Ascending aorta (tissue), 2 donors: ENCODE measurements at regions not wholly inside any gene's neighbourhood (a gene's known extent, or its start where the extent isn't known, plus 50 kb on each side); places are given as distances from the start of the nearest gene placed in this dataset.
A peak's percentile ranks its signal among the peaks of the same experiment; 100 is the strongest.

ENCODE experiments used
- DNase-seq, 2 donors: peaks; one replicate each; pipeline ENCODE4 v3.0.0-alpha.2; 2019; ENCODE audit warnings: low spot score in 2 of 2
- H3K27ac ChIP-seq, 2 donors: fragments of 200-600 bp; sonication (generic); one replicate each; pipeline ENCODE4 v1.5.1; 2016 to 2017; ENCODE audit warnings: mild to moderate bottlenecking in 1 of 2
- H3K27me3 ChIP-seq: fragments of 200-600 bp; sonication (generic); one replicate; pipeline ENCODE4 v1.5.1; 2017
- H3K36me3 ChIP-seq, 2 donors: fragments of 200-600 bp; sonication (generic); one replicate each; pipeline ENCODE4 v1.5.1; 2016
- H3K4me1 ChIP-seq, 2 donors: fragments of 200-600 bp; sonication (generic); one replicate each; pipeline ENCODE4 v1.5.1; 2016 to 2017; ENCODE audit warnings: mild to moderate bottlenecking in 1 of 2
- H3K4me3 ChIP-seq, 2 donors: fragments of 200-600 bp; sonication (generic); one replicate each; pipeline ENCODE4 v1.5.1; 2016 to 2017; ENCODE audit warnings: mild to moderate bottlenecking in 1 of 2
- H3K9me3 ChIP-seq, 2 donors: fragments of 200-600 bp; sonication (generic); one replicate each; pipeline ENCODE4 v1.5.1; 2016
- intact Hi-C: fragments of 100-400 bp; cut with DNase I; formaldehyde crosslinking; loops from one replicate; pipeline ENCODE4 v1.15.1; 2023
- TF ChIP-seq, protein P1 (sequence below), 3 experiments: fragments of 200-600 bp in 2 of 3; fragments of 450-650 bp in 1 of 3; sonication (generic) in 2 of 3; IDR thresholded peaks; one replicate each; pipeline ENCODE4 v1.5.1; 2016 to 2019; ENCODE audit warnings: antibody characterized with exemption in 3 of 3, mild to moderate bottlenecking in 1 of 3, moderate library complexity in 1 of 3

DNA sequence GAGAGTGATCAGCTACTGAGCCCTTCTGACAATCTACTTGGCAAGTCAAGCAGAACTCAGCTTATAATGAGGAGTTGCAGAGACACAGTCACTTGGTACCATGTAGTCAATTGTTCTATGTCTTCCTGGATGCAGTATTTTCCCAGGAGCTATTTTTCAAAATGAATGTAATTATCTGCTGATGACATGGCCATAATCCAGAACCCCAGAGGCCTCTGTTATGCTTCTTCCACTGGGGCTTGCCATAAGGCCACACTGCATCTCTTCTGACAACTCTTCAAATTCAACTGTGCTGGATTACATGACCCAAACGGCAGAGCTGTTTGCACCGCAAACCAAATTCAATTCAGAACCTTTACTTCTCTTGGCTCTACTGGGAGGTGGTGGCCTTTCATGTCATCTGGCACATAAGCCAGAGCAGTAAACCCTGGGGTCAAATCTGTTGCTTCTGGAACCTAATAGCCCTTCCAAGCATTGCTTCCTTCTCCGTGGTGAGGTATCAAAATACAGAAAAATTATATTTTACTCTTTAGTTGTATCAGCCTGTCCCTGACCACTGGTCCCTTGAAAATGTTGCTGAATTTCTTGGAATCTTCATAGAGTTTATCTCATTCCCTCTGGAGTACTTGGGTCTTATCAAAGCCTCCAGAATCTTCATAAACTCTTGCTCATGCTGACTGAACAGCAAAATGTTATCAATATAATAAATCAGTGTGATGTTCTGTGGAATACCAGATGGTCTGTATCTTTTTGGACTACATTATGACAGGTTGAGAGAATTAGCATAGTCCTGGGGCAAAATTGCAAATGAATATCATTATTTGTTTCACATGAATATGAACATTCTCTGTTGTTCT, 79.4 kb upstream of the DCN start:
- intact Hi-C loops: no loop called here
- DNase-seq: no peak
- Histone ChIP-seq H3K27me3 (no peaks in the 10 kb centered on the region), H3K27ac (no peak overlapping the region), H3K36me3 (no peaks in the 10 kb centered on the region), H3K9me3 (no peaks in the 10 kb centered on the region), H3K4me1 (no peaks in the 10 kb centered on the region), H3K4me3 (no peak overlapping the region)
- TF ChIP-seq, protein P1, sequence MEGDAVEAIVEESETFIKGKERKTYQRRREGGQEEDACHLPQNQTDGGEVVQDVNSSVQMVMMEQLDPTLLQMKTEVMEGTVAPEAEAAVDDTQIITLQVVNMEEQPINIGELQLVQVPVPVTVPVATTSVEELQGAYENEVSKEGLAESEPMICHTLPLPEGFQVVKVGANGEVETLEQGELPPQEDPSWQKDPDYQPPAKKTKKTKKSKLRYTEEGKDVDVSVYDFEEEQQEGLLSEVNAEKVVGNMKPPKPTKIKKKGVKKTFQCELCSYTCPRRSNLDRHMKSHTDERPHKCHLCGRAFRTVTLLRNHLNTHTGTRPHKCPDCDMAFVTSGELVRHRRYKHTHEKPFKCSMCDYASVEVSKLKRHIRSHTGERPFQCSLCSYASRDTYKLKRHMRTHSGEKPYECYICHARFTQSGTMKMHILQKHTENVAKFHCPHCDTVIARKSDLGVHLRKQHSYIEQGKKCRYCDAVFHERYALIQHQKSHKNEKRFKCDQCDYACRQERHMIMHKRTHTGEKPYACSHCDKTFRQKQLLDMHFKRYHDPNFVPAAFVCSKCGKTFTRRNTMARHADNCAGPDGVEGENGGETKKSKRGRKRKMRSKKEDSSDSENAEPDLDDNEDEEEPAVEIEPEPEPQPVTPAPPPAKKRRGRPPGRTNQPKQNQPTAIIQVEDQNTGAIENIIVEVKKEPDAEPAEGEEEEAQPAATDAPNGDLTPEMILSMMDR (IDR thresholded peaks at IDR 0.05): no peak

DNA sequence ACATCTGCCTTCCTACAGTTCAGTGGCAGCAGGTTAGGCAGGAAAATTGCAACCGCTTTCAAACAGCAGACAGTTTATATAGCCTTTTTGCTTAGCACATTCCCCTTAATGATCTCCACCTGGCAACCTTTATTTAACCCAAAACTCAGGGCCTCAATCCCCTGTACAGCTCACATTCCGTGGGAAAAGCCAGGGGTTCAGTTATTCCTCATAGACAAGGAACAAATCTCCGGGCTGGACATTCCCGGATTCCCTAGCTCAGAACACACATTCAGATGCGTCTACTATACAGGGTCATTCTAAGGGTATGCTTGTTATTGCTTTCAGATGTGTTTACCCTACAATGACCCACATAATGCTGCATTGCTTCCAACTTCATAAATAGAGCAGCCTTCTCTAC, 73.8 kb upstream of the DCN start:
- no peak overlapping the region for H3K27ac ChIP-seq
- H3K4me1 ChIP-seq: no peaks in the 10 kb centered on the region
- no peaks in the 10 kb centered on the region for H3K27me3 ChIP-seq
- DNase-seq: no peak
- TF ChIP-seq, protein P1 (IDR thresholded peaks at IDR 0.05): no peak
- intact Hi-C loops: no loop called here
- H3K4me3 ChIP-seq: no peak overlapping the region
- no peaks in the 10 kb centered on the region for H3K36me3 ChIP-seq
- H3K9me3 ChIP-seq: no peaks in the 10 kb centered on the region

DNA sequence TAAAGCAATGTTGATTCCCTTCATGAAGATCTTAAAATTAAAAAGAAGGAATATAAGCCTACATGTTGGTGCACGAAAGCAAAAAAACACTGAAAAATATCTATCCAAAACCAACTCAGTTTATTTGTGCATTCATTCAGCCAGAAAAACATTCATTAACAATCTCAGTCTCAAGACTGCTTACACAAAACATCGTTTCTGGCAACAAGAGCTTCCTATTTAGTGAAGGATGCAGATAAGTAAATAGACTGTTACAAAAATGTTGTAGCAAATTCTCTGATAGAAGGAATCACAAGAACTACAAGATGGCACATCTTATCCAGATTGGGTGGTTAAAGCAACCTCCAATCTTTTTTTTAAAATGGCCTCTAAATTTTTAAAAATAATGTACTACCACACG, 69.7 kb upstream of the DCN start:
- TF ChIP-seq, protein P1 (IDR thresholded peaks at IDR 0.05): no peak
- intact Hi-C loops: no loop called here

DNA sequence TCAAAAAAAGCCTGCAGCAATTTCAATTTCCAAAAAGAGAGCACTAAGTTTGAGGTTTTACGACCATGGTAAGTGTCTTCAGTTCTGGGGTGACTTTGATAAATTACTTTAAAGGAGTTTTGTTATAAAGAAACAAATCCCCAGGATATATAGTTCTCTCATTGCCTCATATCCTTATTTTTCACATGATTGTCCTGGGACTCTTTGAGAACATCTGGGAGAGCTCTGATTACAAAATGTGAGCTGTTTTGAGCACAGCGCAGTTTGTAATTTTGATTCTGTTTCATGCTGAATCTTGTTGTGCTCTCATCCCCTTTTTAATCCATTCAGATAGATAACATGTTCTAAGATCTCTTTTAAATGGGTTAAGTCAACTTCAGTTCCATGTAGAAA, 67.7 kb upstream of the DCN start:
- Histone ChIP-seq H3K27me3 (no peaks in the 10 kb centered on the region), H3K27ac (peak overlapping the region in 1 of 2 donors; percentile 16), H3K4me3 (no peak overlapping the region), H3K36me3 (no peaks in the 10 kb centered on the region), H3K4me1 (no peaks in the 10 kb centered on the region), H3K9me3 (no peaks in the 10 kb centered on the region)
- intact Hi-C loops: no loop called here
- TF ChIP-seq, protein P1 (IDR thresholded peaks at IDR 0.05): no peak
- no peak for DNase-seq

More for the DNA sequence above, 69.7 kb upstream of the DCN start:
- no peaks in the 10 kb centered on the region for H3K36me3 ChIP-seq
- H3K9me3 ChIP-seq: no peaks in the 10 kb centered on the region
- H3K27me3 ChIP-seq: no peaks in the 10 kb centered on the region
- H3K4me1 ChIP-seq: no peaks in the 10 kb centered on the region
- H3K4me3 ChIP-seq: no peak overlapping the region
- H3K27ac ChIP-seq: no peak overlapping the region
- DNase-seq: no peak

DNA sequence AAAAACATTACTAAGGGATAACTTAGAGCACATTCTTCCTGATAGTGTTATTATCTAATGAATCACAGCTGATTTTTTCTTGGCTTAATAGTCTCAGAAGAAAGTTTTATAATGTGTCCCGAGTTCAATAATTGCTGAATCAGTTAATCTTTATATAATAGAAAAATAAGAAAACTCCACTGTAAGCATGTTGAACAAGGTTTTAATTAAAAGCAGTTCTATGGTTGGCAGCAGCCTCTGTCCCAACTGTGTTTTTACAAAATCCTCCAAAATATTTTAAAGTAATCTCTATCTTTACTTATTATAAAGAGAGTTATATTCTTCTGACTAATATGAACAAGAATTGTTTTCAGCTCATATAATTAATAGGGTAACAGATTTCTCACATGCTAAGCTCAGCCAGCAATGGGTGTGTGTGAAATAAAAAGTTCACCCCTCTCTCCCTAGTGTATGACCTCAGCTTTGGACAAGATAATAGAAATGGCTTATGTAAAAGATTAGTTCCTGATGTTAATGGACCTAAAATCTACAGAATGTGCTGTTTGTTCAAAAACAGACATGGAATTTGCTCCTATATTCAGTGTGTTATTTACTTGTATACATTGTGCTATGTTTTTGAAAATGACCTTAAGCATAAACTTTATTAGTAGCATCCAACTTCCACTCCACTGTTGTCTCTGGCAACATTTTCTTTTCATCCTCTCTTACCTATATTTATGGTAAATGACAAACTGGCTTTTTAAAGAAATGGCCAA, 67.1 kb upstream of the DCN start:
- Histone ChIP-seq H3K36me3 (no peaks in the 10 kb centered on the region), H3K27ac (peak overlapping the region in 1 of 2 donors; percentile 16), H3K9me3 (no peaks in the 10 kb centered on the region), H3K4me3 (no peak overlapping the region), H3K27me3 (no peaks in the 10 kb centered on the region), H3K4me1 (no peaks in the 10 kb centered on the region)
- intact Hi-C loops: no loop called here
- DNase-seq: no peak
- TF ChIP-seq, protein P1 (IDR thresholded peaks at IDR 0.05): no peak
